ENCODE measurements at regions not wholly inside any gene's neighbourhood (a gene's known extent, or its start where the extent isn't known, plus 50 kb on each side); places are given as distances from the start of the nearest gene placed in this dataset.
"Not testable (repeated sequence)": the region's sequence is repeated elsewhere in the genome, so short reads cannot be mapped to it uniquely, and the experiment has no call there.

- ChIA-PET CTCF (no interaction called here), POLR2A (no interaction called here)
- no peak for TF ChIP-seq MXI1 (IDR thresholded peaks at IDR 0.05; ENCODE audit: low read depth, low read length)
- TF ChIP-seq CHD2 (IDR thresholded peaks at IDR 0.05; ENCODE audit: low read length, partially characterized antibody) = no peak
- no peak for TF ChIP-seq RAD21 (IDR thresholded peaks at IDR 0.05; ENCODE audit: low read length)
- no peak for TF ChIP-seq POLR2AphosphoS5 (IDR thresholded peaks at IDR 0.05; ENCODE audit: low read depth, low read length)
- Histone ChIP-seq H3K4me2 (no peak overlapping the region), H3K9ac (no peak overlapping the region), H3K79me2 (ENCODE audit: insufficient read depth) (no peaks in the 10 kb centered on the region), H3K27ac (ENCODE audit: low read depth in 2 of 2, low read length in 1 of 2) (no peak overlapping the region), H4K20me1 (ENCODE audit: insufficient read depth) (no peaks in the 10 kb centered on the region), H3K9me3 (no peaks in the 10 kb centered on the region), H3K36me3 (replicated peaks in 1 of 2; ENCODE audit: control insufficient read depth in 1 of 2, insufficient read depth in 2 of 2, low read length in 1 of 2) (no peaks in the 10 kb centered on the region), H3K9me2 (no peaks in the 10 kb centered on the region), H3K4me1 (ENCODE audit: control insufficient read depth in 1 of 2, insufficient read depth in 2 of 2, low read depth in 1 of 2, low read length in 1 of 2) (no peaks in the 10 kb centered on the region), H3K4me3 (ENCODE audit: low read depth in 2 of 2, low read length in 1 of 2) (no peak overlapping the region), H3K27me3 (ENCODE audit: insufficient read depth) (no peaks in the 10 kb centered on the region), H2AFZ (ENCODE audit: low read depth) (no peak overlapping the region), H3F3A (replicated peaks; ENCODE audit: insufficient read depth) (no peaks in the 10 kb centered on the region)
- WGBS (ENCODE audit: low lambda C conversion rate) = 14% methylated on average over 12 of the region's 14 CpGs
- no peak for DNase-seq
These were observed 309.5 kb downstream of the TEX29 start for GRCh38 chr13:111629926-111630325.

GRCh38 chr13:111630406-111630805 lies 310.0 kb downstream of the TEX29 start:
- Histone ChIP-seq H3K27ac (ENCODE audit: low read depth in 2 of 2, low read length in 1 of 2) (no peak overlapping the region), H3K4me3 (ENCODE audit: low read depth in 2 of 2, low read length in 1 of 2) (no peak overlapping the region), H3K4me1 (ENCODE audit: control insufficient read depth in 1 of 2, insufficient read depth in 2 of 2, low read depth in 1 of 2, low read length in 1 of 2) (no peaks in the 10 kb centered on the region), H3K27me3 (ENCODE audit: insufficient read depth) (no peaks in the 10 kb centered on the region), H3F3A (replicated peaks; ENCODE audit: insufficient read depth) (no peaks in the 10 kb centered on the region), H2AFZ (ENCODE audit: low read depth) (no peak overlapping the region), H3K9ac (no peak overlapping the region), H3K9me3 (no peaks in the 10 kb centered on the region), H3K4me2 (no peak overlapping the region), H3K36me3 (replicated peaks in 1 of 2; ENCODE audit: control insufficient read depth in 1 of 2, insufficient read depth in 2 of 2, low read length in 1 of 2) (no peaks in the 10 kb centered on the region), H3K9me2 (no peaks in the 10 kb centered on the region), H3K79me2 (ENCODE audit: insufficient read depth) (no peaks in the 10 kb centered on the region), H4K20me1 (ENCODE audit: insufficient read depth) (no peaks in the 10 kb centered on the region)
- no peak for DNase-seq
- ChIA-PET CTCF (no interaction called here), POLR2A (no interaction called here)
- 15% methylated on average over 11 of the region's 11 CpGs for WGBS (ENCODE audit: low lambda C conversion rate)
- TF ChIP-seq GABPA (IDR thresholded peaks at IDR 0.05; ENCODE audit: low read depth) (no peak), NRF1 (IDR thresholded peaks at IDR 0.05; ENCODE audit: low read depth, low read length) (no peak), MAX (IDR thresholded peaks at IDR 0.05; ENCODE audit: low read depth) (no peak), FOXM1 (IDR thresholded peaks at IDR 0.05; ENCODE audit: low read depth) (no peak), SMC3 (IDR thresholded peaks at IDR 0.05; ENCODE audit: low read depth, low read length) (no peak), FOXJ3 (CRISPR knock-in tag; IDR thresholded peaks at IDR 0.05) (no peak), RXRA (IDR thresholded peaks at IDR 0.05; ENCODE audit: borderline replicate concordance, low read depth) (no peak), CTCF (IDR thresholded peaks at IDR 0.05) (no peak), SIN3A (IDR thresholded peaks at IDR 0.05; ENCODE audit: borderline replicate concordance, low read depth, low read length) (no peak), POLR2AphosphoS5 (IDR thresholded peaks at IDR 0.05; ENCODE audit: low read depth, low read length) (no peak), PBX3 (IDR thresholded peaks at IDR 0.05) (no peak), MXI1 (IDR thresholded peaks at IDR 0.05; ENCODE audit: low read depth, low read length) (no peak)

GRCh38 chr13:111631271-111631670 lies 310.8 kb downstream of the TEX29 start:
- 0% methylated on average over 3 of the region's 5 CpGs for WGBS (ENCODE audit: low lambda C conversion rate)

More at GRCh38 chr13:111631271-111631670, 310.8 kb downstream of the TEX29 start:
- H3K4me2 ChIP-seq; H3K36me3 ChIP-seq (replicated peaks in 1 of 2; ENCODE audit: control insufficient read depth in 1 of 2, insufficient read depth in 2 of 2, low read length in 1 of 2); H3K4me1 ChIP-seq (ENCODE audit: control insufficient read depth in 1 of 2, insufficient read depth in 2 of 2, low read depth in 1 of 2, low read length in 1 of 2); H3K27ac ChIP-seq (ENCODE audit: low read depth in 2 of 2, low read length in 1 of 2); H3K27me3 ChIP-seq (ENCODE audit: insufficient read depth); POLR2A ChIA-PET; H2AFZ ChIP-seq (ENCODE audit: low read depth); CTCF ChIA-PET; H3K9me2 ChIP-seq; H3K79me2 ChIP-seq (ENCODE audit: insufficient read depth); DNase-seq; H3K9ac ChIP-seq; H3K4me3 ChIP-seq (ENCODE audit: low read depth in 2 of 2, low read length in 1 of 2); H3F3A ChIP-seq (replicated peaks; ENCODE audit: insufficient read depth); H4K20me1 ChIP-seq (ENCODE audit: insufficient read depth); H3K9me3 ChIP-seq: not testable (repeated sequence)

Data from SK-N-SH (cell line).